SK-N-SH (cell line): ENCODE measurements at regions not wholly inside any gene's neighbourhood (a gene's known extent, or its start where the extent isn't known, plus 50 kb on each side); places are given as distances from the start of the nearest gene placed in this dataset.

Experiments used
- CTCF ChIA-PET: fragments of 300-600, 350-600 bp; formaldehyde crosslinking; extraction: SDS; loops from one replicate; lab custom pipeline; 2021; lab: Yijun Ruan, JAX
- POLR2A ChIA-PET: fragments of 350-600 bp; sonication (Branson Sonifier 250); formaldehyde crosslinking; extraction: SDS; loops from one replicate; lab custom pipeline; 2020; ENCODE audit warnings: antibody characterized with exemption, inconsistent platforms; lab: Yijun Ruan, JAX
- DNase-seq: peaks from one replicate; pipeline ENCODE4 v3.0.0; 2012
- H2AFZ ChIP-seq: fragments of 200-600 bp; sonication (generic); 2 replicates; pipeline ENCODE4 v1.8.1; 2016; ENCODE audit warnings: antibody characterized with exemption, mild to moderate bottlenecking, low read depth
- H3F3A ChIP-seq: fragments of 200-600 bp; sonication (generic); replicated peaks from 2 replicates; pipeline ENCODE3; 2016; ENCODE audit warnings: antibody characterized with exemption, mild to moderate bottlenecking; ENCODE audit not compliant: insufficient read depth
- H3K27ac ChIP-seq, 2 experiments: fragments of 200-500 bp in 1 of 2; fragments of 200-600 bp in 1 of 2; sonication (Bioruptor generic) in 1 of 2; sonication (generic), shearing (Covaris generic) in 1 of 2; 2 replicates each; pipeline versions ENCODE4 v1.5.1 to v1.6.1; 2014 to 2016; ENCODE audit warnings: low read depth in 2 of 2, inconsistent platforms in 1 of 2, low read length in 1 of 2, mild to moderate bottlenecking in 1 of 2, mixed read lengths in 1 of 2
- H3K27me3 ChIP-seq: fragments of 200-600 bp; sonication (generic), shearing (Covaris generic); 2 replicates; pipeline ENCODE4 v1.6.1; 2016; ENCODE audit warnings: mixed run types; ENCODE audit not compliant: insufficient read depth
- H3K36me3 ChIP-seq, 2 experiments: fragments of 200-500 bp in 1 of 2; fragments of 200-600 bp in 1 of 2; sonication (Bioruptor generic) in 1 of 2; sonication (generic) in 1 of 2; replicated peaks in 1 of 2; 2 replicates each; pipeline versions ENCODE3 to v1.5.1; 2014 to 2016; ENCODE audit warnings: low read length in 1 of 2, mild to moderate bottlenecking in 1 of 2; ENCODE audit not compliant: insufficient read depth in 2 of 2, control insufficient read depth in 1 of 2
- H3K4me1 ChIP-seq, 2 experiments: fragments of 200-500 bp in 1 of 2; fragments of 200-600 bp in 1 of 2; sonication (Bioruptor generic) in 1 of 2; sonication (generic), shearing (Covaris generic) in 1 of 2; 2 replicates each; pipeline versions ENCODE4 v1.5.1 to v1.6.1; 2014 to 2016; ENCODE audit warnings: low read depth in 1 of 2, low read length in 1 of 2, mixed run types in 1 of 2; ENCODE audit not compliant: insufficient read depth in 2 of 2, control insufficient read depth in 1 of 2
- H3K4me2 ChIP-seq: fragments of 200-600 bp; sonication (generic), shearing (Covaris generic); 2 replicates; pipeline ENCODE4 v1.6.1; 2017; ENCODE audit warnings: mixed run types
- H3K4me3 ChIP-seq, 2 experiments: fragments of 200-500 bp in 1 of 2; fragments of 200-600 bp in 1 of 2; sonication (Bioruptor generic) in 1 of 2; sonication (generic), shearing (Covaris generic) in 1 of 2; 2 replicates each; pipeline versions ENCODE4 v1.5.1 to v1.8.1; 2014 to 2016; ENCODE audit warnings: low read depth in 2 of 2, inconsistent platforms in 1 of 2, low read length in 1 of 2, mild to moderate bottlenecking in 1 of 2, mixed read lengths in 1 of 2, moderate library complexity in 1 of 2
- H3K79me2 ChIP-seq: fragments of 200-600 bp; sonication (generic); 2 replicates; pipeline ENCODE4 v1.8.1; 2017; ENCODE audit warnings: mild to moderate bottlenecking; ENCODE audit not compliant: insufficient read depth
- H3K9ac ChIP-seq: fragments of 200-600 bp; sonication (generic); 2 replicates; pipeline ENCODE4 v1.6.1; 2017; ENCODE audit warnings: mixed run types
- H3K9me2 ChIP-seq: fragments of 200-600 bp; sonication (generic); 2 replicates; pipeline ENCODE4 v1.6.1; 2017; ENCODE audit warnings: mixed run types
- H3K9me3 ChIP-seq: fragments of 200-600 bp; sonication (generic); 2 replicates; pipeline ENCODE4 v1.6.1; 2017; ENCODE audit warnings: mixed run types, mild to moderate bottlenecking, moderate library complexity
- H4K20me1 ChIP-seq: fragments of 200-600 bp; sonication (generic); 2 replicates; pipeline ENCODE4 v1.6.1; 2017; ENCODE audit warnings: mild to moderate bottlenecking, mixed run types; ENCODE audit not compliant: insufficient read depth
- CHD2 ChIP-seq: fragments of 150-350 bp; IDR thresholded peaks from 2 replicates; pipeline ENCODE4 v1.6.1; 2018; ENCODE audit warnings: low read length; ENCODE audit not compliant: partially characterized antibody
- ELF1 ChIP-seq: IDR thresholded peaks from 2 replicates; pipeline ENCODE4 v1.4.0; 2012
- FOSL2 ChIP-seq: IDR thresholded peaks from 2 replicates; pipeline ENCODE4 v1.4.0; 2012; ENCODE audit warnings: low read depth, mild to moderate bottlenecking, moderate library complexity, borderline replicate concordance
- FOXJ3 ChIP-seq: sonication (generic); formaldehyde crosslinking; IDR thresholded peaks from 2 replicates; pipeline ENCODE4 v1.5.1; 2020; ENCODE audit warnings: mild to moderate bottlenecking, missing genetic modification reagents
- FOXM1 ChIP-seq: IDR thresholded peaks from 2 replicates; pipeline ENCODE4 v1.4.0; 2012; ENCODE audit warnings: low read depth, mild to moderate bottlenecking
- GABPA ChIP-seq: IDR thresholded peaks from 2 replicates; pipeline ENCODE4 v1.4.0; 2012; ENCODE audit warnings: low read depth, mild to moderate bottlenecking
- JUND ChIP-seq: IDR thresholded peaks from 2 replicates; pipeline ENCODE4 v1.4.0; 2012
- MXI1 ChIP-seq: IDR thresholded peaks from 2 replicates; pipeline ENCODE4 v1.6.1; 2012; ENCODE audit warnings: mild to moderate bottlenecking, low read depth, low read length, improper control_type of control experiment
- NFIC ChIP-seq: IDR thresholded peaks from 2 replicates; pipeline ENCODE4 v1.4.0; 2012; ENCODE audit warnings: borderline replicate concordance
- NRF1 ChIP-seq: IDR thresholded peaks from 2 replicates; pipeline ENCODE4 v1.6.1; 2012; ENCODE audit warnings: low read depth, mild to moderate bottlenecking, low read length
- RAD21 ChIP-seq: IDR thresholded peaks from 2 replicates; pipeline ENCODE4 v1.6.1; 2012; ENCODE audit warnings: mild to moderate bottlenecking, low read length
- RCOR1 ChIP-seq: fragments of 150-350 bp; IDR thresholded peaks from 2 replicates; pipeline ENCODE4 v1.6.1; 2017; ENCODE audit warnings: antibody characterized with exemption, low read length
- RFX5 ChIP-seq: IDR thresholded peaks from 2 replicates; pipeline ENCODE4 v1.6.1; 2012; ENCODE audit warnings: mild to moderate bottlenecking, improper control_type of control experiment, low read length
- SIN3A ChIP-seq: IDR thresholded peaks from 2 replicates; pipeline ENCODE4 v1.6.1; 2012; ENCODE audit warnings: low read depth, mild to moderate bottlenecking, low read length, moderate library complexity, borderline replicate concordance
- TAF1 ChIP-seq: IDR thresholded peaks from 2 replicates; pipeline ENCODE4 v1.6.1; 2012; ENCODE audit warnings: low read depth, mild to moderate bottlenecking, low read length, moderate library complexity, borderline replicate concordance
- TCF12 ChIP-seq: IDR thresholded peaks from 2 replicates; pipeline ENCODE4 v1.4.0; 2012
- USF1 ChIP-seq: IDR thresholded peaks from 2 replicates; pipeline ENCODE4 v1.4.0; 2012; ENCODE audit warnings: low read depth, borderline replicate concordance
- USF2 ChIP-seq: fragments of 150-350 bp; IDR thresholded peaks from 2 replicates; pipeline ENCODE4 v1.6.1; 2017; ENCODE audit warnings: antibody characterized with exemption, low read length, low read depth, borderline replicate concordance
- YY1 ChIP-seq: IDR thresholded peaks from 2 replicates; pipeline ENCODE4 v1.4.0; 2012; ENCODE audit warnings: low read depth, mild to moderate bottlenecking
- WGBS: methylation state at CpG from one replicate; pipeline ENCODE4 v1.1.6; 2017; ENCODE audit warnings: low lambda C conversion rate; 5-methylcytosine and 5-hydroxymethylcytosine counted together
- TF ChIP-seq, protein P1 (sequence below): IDR thresholded peaks from 2 replicates; pipeline ENCODE4 v1.4.0; 2012; ENCODE audit warnings: low read depth, borderline replicate concordance
- TF ChIP-seq, protein P2 (sequence below): IDR thresholded peaks from 2 replicates; pipeline ENCODE4 v1.4.0; 2012; ENCODE audit warnings: low read depth
- TF ChIP-seq, protein P3 (sequence below): fragments of 150-350 bp; IDR thresholded peaks from 2 replicates; pipeline ENCODE4 v1.6.1; 2016; ENCODE audit warnings: mild to moderate bottlenecking, low read depth, low read length
- TF ChIP-seq, protein P4 (sequence below): fragments of 200-600 bp; sonication (generic); IDR thresholded peaks from 2 replicates; pipeline ENCODE4 v1.6.1; 2017; ENCODE audit warnings: antibody characterized with exemption, mild to moderate bottlenecking, moderate library complexity

- Histone ChIP-seq H3K9ac (no peak overlapping the region), H3K79me2 (no peaks in the 10 kb centered on the region), H3K4me3 (no peak overlapping the region), H3K9me3 (no peaks in the 10 kb centered on the region), H3K36me3 (no peaks in the 10 kb centered on the region), H3F3A (no peaks in the 10 kb centered on the region), H2AFZ (no peak overlapping the region), H3K9me2 (no peaks in the 10 kb centered on the region), H3K4me1 (no peaks in the 10 kb centered on the region), H4K20me1 (no peaks in the 10 kb centered on the region), H3K4me2 (no peak overlapping the region), H3K27me3 (no peaks in the 10 kb centered on the region), H3K27ac (no peak overlapping the region)
- TF ChIP-seq RFX5, result no peak
- TF ChIP-seq, protein P1, sequence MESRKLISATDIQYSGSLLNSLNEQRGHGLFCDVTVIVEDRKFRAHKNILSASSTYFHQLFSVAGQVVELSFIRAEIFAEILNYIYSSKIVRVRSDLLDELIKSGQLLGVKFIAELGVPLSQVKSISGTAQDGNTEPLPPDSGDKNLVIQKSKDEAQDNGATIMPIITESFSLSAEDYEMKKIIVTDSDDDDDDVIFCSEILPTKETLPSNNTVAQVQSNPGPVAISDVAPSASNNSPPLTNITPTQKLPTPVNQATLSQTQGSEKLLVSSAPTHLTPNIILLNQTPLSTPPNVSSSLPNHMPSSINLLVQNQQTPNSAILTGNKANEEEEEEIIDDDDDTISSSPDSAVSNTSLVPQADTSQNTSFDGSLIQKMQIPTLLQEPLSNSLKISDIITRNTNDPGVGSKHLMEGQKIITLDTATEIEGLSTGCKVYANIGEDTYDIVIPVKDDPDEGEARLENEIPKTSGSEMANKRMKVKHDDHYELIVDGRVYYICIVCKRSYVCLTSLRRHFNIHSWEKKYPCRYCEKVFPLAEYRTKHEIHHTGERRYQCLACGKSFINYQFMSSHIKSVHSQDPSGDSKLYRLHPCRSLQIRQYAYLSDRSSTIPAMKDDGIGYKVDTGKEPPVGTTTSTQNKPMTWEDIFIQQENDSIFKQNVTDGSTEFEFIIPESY, result no peak
- TF ChIP-seq GABPA, result no peak
- no peak for TF ChIP-seq CHD2
- no peak for TF ChIP-seq RAD21
- no peak for TF ChIP-seq FOXM1
- no peak for TF ChIP-seq FOSL2
- TF ChIP-seq NFIC, result no peak
- no peak for TF ChIP-seq FOXJ3 (CRISPR knock-in tag)
- no peak for TF ChIP-seq USF2
- no peak for TF ChIP-seq TCF12
- TF ChIP-seq TAF1, result no peak
- WGBS, result 70% methylated on average over 2 of the region's 2 CpGs
- no peak for DNase-seq
- ChIA-PET POLR2A (no interaction called here), CTCF (interaction anchor here (0.7 kb wide), 1 partner anchor 1100 kb away, joined by 3 read pairs; no protein-coding TSS in a partner anchor)
These were observed 214.2 kb upstream of the ETAA1 start for GRCh38 chr2:67182884-67183283.

- TF ChIP-seq USF1, result no peak
- no peak for TF ChIP-seq GABPA
- TF ChIP-seq TCF12, result no peak
- TF ChIP-seq NFIC, result no peak
- no peak for TF ChIP-seq YY1
- TF ChIP-seq RCOR1, result no peak
- no peak for TF ChIP-seq CHD2
- no peak for TF ChIP-seq JUND
- no peak for TF ChIP-seq SIN3A
- TF ChIP-seq, protein P2, sequence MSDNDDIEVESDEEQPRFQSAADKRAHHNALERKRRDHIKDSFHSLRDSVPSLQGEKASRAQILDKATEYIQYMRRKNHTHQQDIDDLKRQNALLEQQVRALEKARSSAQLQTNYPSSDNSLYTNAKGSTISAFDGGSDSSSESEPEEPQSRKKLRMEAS, result no peak
- TF ChIP-seq, protein P3, sequence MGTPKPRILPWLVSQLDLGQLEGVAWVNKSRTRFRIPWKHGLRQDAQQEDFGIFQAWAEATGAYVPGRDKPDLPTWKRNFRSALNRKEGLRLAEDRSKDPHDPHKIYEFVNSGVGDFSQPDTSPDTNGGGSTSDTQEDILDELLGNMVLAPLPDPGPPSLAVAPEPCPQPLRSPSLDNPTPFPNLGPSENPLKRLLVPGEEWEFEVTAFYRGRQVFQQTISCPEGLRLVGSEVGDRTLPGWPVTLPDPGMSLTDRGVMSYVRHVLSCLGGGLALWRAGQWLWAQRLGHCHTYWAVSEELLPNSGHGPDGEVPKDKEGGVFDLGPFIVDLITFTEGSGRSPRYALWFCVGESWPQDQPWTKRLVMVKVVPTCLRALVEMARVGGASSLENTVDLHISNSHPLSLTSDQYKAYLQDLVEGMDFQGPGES, result no peak
- TF ChIP-seq RAD21, result no peak
- TF ChIP-seq TAF1, result no peak
- TF ChIP-seq FOSL2, result no peak
- TF ChIP-seq MXI1, result no peak
- TF ChIP-seq NRF1, result no peak
- TF ChIP-seq, protein P4, sequence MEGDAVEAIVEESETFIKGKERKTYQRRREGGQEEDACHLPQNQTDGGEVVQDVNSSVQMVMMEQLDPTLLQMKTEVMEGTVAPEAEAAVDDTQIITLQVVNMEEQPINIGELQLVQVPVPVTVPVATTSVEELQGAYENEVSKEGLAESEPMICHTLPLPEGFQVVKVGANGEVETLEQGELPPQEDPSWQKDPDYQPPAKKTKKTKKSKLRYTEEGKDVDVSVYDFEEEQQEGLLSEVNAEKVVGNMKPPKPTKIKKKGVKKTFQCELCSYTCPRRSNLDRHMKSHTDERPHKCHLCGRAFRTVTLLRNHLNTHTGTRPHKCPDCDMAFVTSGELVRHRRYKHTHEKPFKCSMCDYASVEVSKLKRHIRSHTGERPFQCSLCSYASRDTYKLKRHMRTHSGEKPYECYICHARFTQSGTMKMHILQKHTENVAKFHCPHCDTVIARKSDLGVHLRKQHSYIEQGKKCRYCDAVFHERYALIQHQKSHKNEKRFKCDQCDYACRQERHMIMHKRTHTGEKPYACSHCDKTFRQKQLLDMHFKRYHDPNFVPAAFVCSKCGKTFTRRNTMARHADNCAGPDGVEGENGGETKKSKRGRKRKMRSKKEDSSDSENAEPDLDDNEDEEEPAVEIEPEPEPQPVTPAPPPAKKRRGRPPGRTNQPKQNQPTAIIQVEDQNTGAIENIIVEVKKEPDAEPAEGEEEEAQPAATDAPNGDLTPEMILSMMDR, result no peak
- TF ChIP-seq ELF1, result no peak
- Histone ChIP-seq H3K9me3 (no peaks in the 10 kb centered on the region), H3K9me2 (no peaks in the 10 kb centered on the region), H3K4me3 (no peak overlapping the region), H3K4me2 (no peak overlapping the region), H3K36me3 (no peaks in the 10 kb centered on the region), H3K27ac (no peak overlapping the region), H4K20me1 (no peaks in the 10 kb centered on the region), H3K9ac (no peak overlapping the region), H3K27me3 (no peaks in the 10 kb centered on the region), H2AFZ (no peak overlapping the region), H3F3A (no peaks in the 10 kb centered on the region), H3K79me2 (no peaks in the 10 kb centered on the region), H3K4me1 (no peaks in the 10 kb centered on the region)
- 42% methylated on average over 3 of the region's 3 CpGs for WGBS
- POLR2A ChIA-PET, result no interaction called here
- CTCF ChIA-PET, result no interaction called here
- DNase-seq, result no peak
These were observed 210.8 kb upstream of the ETAA1 start for GRCh38 chr2:67186326-67186725.
